PC-3 (cell line): ENCODE measurements at regions not wholly inside any gene's neighbourhood (a gene's known extent, or its start where the extent isn't known, plus 50 kb on each side); places are given as distances from the start of the nearest gene placed in this dataset.

Source experiments
- CTCF ChIP-seq: fragments of 300-600 bp; sonication (generic); conservative IDR thresholded peaks from 2 replicates; pipeline ENCODE4 v1.5.1; 2017; ENCODE audit warnings: antibody characterized with exemption, low read depth, mild to moderate bottlenecking, low read length
- EZH2 ChIP-seq: fragments of 300-600 bp; sonication (generic); IDR thresholded peaks from one replicate; pipeline ENCODE4 v1.6.1; 2017; ENCODE audit warnings: antibody characterized with exemption, mild to moderate bottlenecking, low read length; ENCODE audit not compliant: unreplicated experiment
- EZH2phosphoT487 ChIP-seq: fragments of 300-600 bp; sonication (generic); IDR thresholded peaks from 2 replicates; pipeline ENCODE4 v1.6.1; 2018; ENCODE audit warnings: mild to moderate bottlenecking, antibody characterized with exemption, low read length, borderline replicate concordance

GRCh38 chr3:170797685-170798084 is 72.3 kb downstream of the RPL22L1 start:
- TF ChIP-seq EZH2 (no peak), CTCF (no peak), EZH2phosphoT487 (no peak)
